ENCODE measurements at regions not wholly inside any gene's neighbourhood (a gene's known extent, or its start where the extent isn't known, plus 50 kb on each side); places are given as distances from the start of the nearest gene placed in this dataset.

DNA sequence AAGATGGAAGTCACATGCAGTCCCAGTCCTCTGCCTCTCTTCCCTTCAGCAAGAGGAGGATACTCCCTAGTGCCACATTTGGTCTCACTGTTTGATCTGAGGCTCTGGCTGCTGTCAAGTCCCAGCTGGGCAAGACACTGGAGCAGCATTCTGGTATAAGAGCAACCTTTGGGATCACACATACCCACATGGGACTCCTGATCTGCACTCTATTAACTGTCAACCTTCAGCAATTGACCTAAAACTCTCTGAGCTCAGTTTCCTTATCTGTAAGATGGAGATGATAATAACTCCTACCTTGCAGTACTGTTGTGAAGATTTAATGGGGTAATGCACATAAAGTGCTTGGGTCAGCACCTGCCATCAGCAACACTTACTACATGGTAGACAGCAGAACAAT lies 437.9 kb downstream of the PIK3R1 start:
- DNase-seq (ENCODE audit: low read depth, low spot score) = no peak
- H3K4me3 ChIP-seq = no peak overlapping the region
- H3K36me3 ChIP-seq (ENCODE audit: insufficient read depth, low read length) = no peaks in the 10 kb centered on the region
- TF ChIP-seq FOXP2 (optimal IDR thresholded peaks at IDR 0.05; ENCODE audit: control extremely low read depth, extremely low read length, insufficient read depth) (no peak), POLR2AphosphoS5 (IDR thresholded peaks at IDR 0.05; ENCODE audit: borderline replicate concordance, low read depth, low read length) (no peak), EZH2 (IDR thresholded peaks at IDR 0.05) (no peak)
- H3K9me3 ChIP-seq (ENCODE audit: low read depth, low read length) = no peaks in the 10 kb centered on the region
- no peak overlapping the region for H3K9ac ChIP-seq (ENCODE audit: insufficient read length)
- H3K27ac ChIP-seq = no peak overlapping the region

GRCh38 chr5:68657055-68657961 lies 436.5 kb upstream of the SLC30A5 start:
- no peak for DNase-seq (ENCODE audit: low read depth, low spot score)
- no peaks in the 10 kb centered on the region for H3K9me3 ChIP-seq (ENCODE audit: low read depth, low read length)
- H3K36me3 ChIP-seq (ENCODE audit: insufficient read depth, low read length) = no peaks in the 10 kb centered on the region

DNA sequence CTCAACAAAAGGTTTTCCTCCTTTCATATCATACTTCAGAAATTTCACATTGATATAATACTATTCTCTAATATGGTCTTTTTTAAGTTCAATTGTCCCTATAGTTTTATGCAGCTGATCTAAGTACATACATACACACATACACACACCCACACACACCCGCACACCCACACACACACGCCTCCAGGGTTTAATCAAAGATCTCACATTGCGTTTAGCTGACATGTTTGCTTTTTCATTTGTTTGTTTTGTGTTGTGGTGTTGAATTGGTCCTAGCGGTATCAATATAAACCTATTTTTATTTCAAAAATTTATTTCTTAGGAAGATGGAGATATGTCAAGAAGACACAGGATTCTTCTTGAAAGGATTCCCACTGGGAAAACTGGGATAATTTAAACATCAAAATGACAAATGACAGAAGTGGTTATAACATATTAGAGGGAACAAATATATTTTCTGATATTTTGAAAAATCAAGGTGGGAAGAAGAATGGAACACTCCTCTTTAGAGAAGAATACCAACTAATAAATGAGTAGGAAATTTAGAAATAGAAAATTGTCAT lies 434.9 kb upstream of the SLC30A5 start:
- no peak overlapping the region for H3K4me3 ChIP-seq
- no peak overlapping the region for H3K27ac ChIP-seq
- no peaks in the 10 kb centered on the region for H3K36me3 ChIP-seq (ENCODE audit: insufficient read depth, low read length)
- TF ChIP-seq FOXP2 (optimal IDR thresholded peaks at IDR 0.05; ENCODE audit: control extremely low read depth, extremely low read length, insufficient read depth) (no peak), EZH2 (IDR thresholded peaks at IDR 0.05) (no peak), POLR2AphosphoS5 (IDR thresholded peaks at IDR 0.05; ENCODE audit: borderline replicate concordance, low read depth, low read length) (no peak)
- no peak overlapping the region for H3K9ac ChIP-seq (ENCODE audit: insufficient read length)
- no peaks in the 10 kb centered on the region for H3K9me3 ChIP-seq (ENCODE audit: low read depth, low read length)
- no peak for DNase-seq (ENCODE audit: low read depth, low spot score)

More at GRCh38 chr5:68657055-68657961, 436.5 kb upstream of the SLC30A5 start:
- no peak overlapping the region for H3K27ac ChIP-seq
- no peak for TF ChIP-seq POLR2AphosphoS5 (IDR thresholded peaks at IDR 0.05; ENCODE audit: borderline replicate concordance, low read depth, low read length)
- no peak for TF ChIP-seq EZH2 (IDR thresholded peaks at IDR 0.05)
- TF ChIP-seq FOXP2 (optimal IDR thresholded peaks at IDR 0.05; ENCODE audit: control extremely low read depth, extremely low read length, insufficient read depth) = no peak
- H3K9ac ChIP-seq (ENCODE audit: insufficient read length) = no peak overlapping the region
- H3K4me3 ChIP-seq = no peak overlapping the region

- no peaks in the 10 kb centered on the region for H3K9me3 ChIP-seq (ENCODE audit: low read depth, low read length)
- H3K9ac ChIP-seq (ENCODE audit: insufficient read length) = no peak overlapping the region
- no peak overlapping the region for H3K4me3 ChIP-seq
- no peaks in the 10 kb centered on the region for H3K36me3 ChIP-seq (ENCODE audit: insufficient read depth, low read length)
- no peak overlapping the region for H3K27ac ChIP-seq
- no peak for DNase-seq (ENCODE audit: low read depth, low spot score)
- no peak for TF ChIP-seq FOXP2 (optimal IDR thresholded peaks at IDR 0.05; ENCODE audit: control extremely low read depth, extremely low read length, insufficient read depth)
- TF ChIP-seq EZH2 (IDR thresholded peaks at IDR 0.05) = no peak
- no peak for TF ChIP-seq POLR2AphosphoS5 (IDR thresholded peaks at IDR 0.05; ENCODE audit: borderline replicate concordance, low read depth, low read length)
Measured at GRCh38 chr5:68659881-68660280, 433.9 kb upstream of the SLC30A5 start.

GRCh38 chr5:68661237-68661636 lies 432.6 kb upstream of the SLC30A5 start:
- H3K36me3 ChIP-seq (ENCODE audit: insufficient read depth, low read length) = no peaks in the 10 kb centered on the region
- H3K9me3 ChIP-seq (ENCODE audit: low read depth, low read length) = no peaks in the 10 kb centered on the region
- no peak overlapping the region for H3K9ac ChIP-seq (ENCODE audit: insufficient read length)
- no peak overlapping the region for H3K27ac ChIP-seq
- no peak for DNase-seq (ENCODE audit: low read depth, low spot score)
- TF ChIP-seq FOXP2 (optimal IDR thresholded peaks at IDR 0.05; ENCODE audit: control extremely low read depth, extremely low read length, insufficient read depth) = no peak
- no peak overlapping the region for H3K4me3 ChIP-seq

DNA sequence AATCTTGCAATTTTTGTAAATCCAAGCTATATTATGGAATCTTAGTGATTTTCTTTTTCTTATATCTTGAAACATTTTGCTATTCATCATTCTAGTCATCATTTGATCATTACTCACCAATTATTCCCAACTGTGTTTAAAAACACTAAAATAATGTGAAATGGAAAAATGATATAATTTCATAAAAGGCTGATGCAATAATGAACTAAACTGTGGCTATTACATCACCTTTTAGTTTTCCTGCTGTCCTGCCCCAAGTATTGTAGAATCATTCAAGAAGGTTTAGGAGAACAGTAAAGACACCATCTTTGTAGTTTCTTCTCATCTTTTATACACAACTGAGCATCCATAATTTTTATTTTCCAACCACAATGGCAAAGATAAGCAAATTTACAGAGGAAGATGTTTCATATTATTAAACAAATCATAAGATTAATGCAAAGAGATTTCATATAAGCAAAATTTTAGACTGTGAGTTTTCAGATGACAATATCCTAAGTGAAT lies 431.0 kb upstream of the SLC30A5 start:
- H3K4me3 ChIP-seq = no peak overlapping the region
- TF ChIP-seq EZH2 (IDR thresholded peaks at IDR 0.05) = no peak
- no peak for TF ChIP-seq FOXP2 (optimal IDR thresholded peaks at IDR 0.05; ENCODE audit: control extremely low read depth, extremely low read length, insufficient read depth)
- TF ChIP-seq POLR2AphosphoS5 (IDR thresholded peaks at IDR 0.05; ENCODE audit: borderline replicate concordance, low read depth, low read length) = no peak
- no peak overlapping the region for H3K27ac ChIP-seq
- no peak for DNase-seq (ENCODE audit: low read depth, low spot score)
- no peaks in the 10 kb centered on the region for H3K9me3 ChIP-seq (ENCODE audit: low read depth, low read length)
- no peak overlapping the region for H3K9ac ChIP-seq (ENCODE audit: insufficient read length)
- H3K36me3 ChIP-seq (ENCODE audit: insufficient read depth, low read length) = no peaks in the 10 kb centered on the region

GRCh38 chr5:68669864-68670575 lies 423.8 kb upstream of the SLC30A5 start:
- H3K36me3 ChIP-seq (ENCODE audit: insufficient read depth, low read length) = no peaks in the 10 kb centered on the region
- H3K27ac ChIP-seq = no peak overlapping the region
- H3K9me3 ChIP-seq (ENCODE audit: low read depth, low read length) = no peaks in the 10 kb centered on the region
- no peak for TF ChIP-seq POLR2AphosphoS5 (IDR thresholded peaks at IDR 0.05; ENCODE audit: borderline replicate concordance, low read depth, low read length)
- no peak overlapping the region for H3K4me3 ChIP-seq
- no peak for DNase-seq (ENCODE audit: low read depth, low spot score)
- H3K9ac ChIP-seq (ENCODE audit: insufficient read length) = no peak overlapping the region

DNA sequence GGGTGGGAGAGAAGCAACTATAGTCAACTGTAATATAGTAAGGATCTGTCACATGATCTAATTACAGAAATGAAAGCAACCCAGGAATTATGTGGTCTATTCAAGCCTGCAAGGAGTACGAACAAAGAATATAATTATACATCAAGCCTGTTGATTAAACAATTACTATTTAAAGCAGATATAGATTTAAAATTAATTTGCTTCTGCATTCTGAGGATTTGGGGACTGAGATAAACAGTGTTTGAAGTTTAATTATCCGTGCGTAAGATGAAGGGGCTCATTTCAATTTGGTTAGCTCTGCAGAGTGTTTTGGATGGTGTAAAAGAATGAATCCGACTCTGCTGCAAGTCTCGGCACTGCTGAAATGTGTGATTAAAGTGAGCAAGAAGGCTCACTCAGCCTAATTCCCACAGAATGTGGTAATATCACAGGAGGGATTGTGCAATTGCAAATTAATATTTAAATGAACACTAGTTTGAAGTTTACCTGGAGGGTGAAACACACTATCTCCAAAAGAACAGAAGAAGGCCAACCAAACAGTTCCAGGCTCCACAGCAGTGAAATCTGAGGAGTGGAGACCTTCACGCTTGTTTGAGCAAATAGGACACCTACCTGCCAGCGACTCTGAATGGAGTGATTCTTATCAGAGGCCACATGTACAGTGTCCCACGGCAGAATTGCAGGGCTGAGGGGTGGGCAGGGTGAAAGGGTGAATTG lies 420.6 kb upstream of the SLC30A5 start:
- Histone ChIP-seq H3K36me3 (ENCODE audit: insufficient read depth, low read length) (no peaks in the 10 kb centered on the region), H3K27ac (no peak overlapping the region), H3K9me3 (ENCODE audit: low read depth, low read length) (no peaks in the 10 kb centered on the region), H3K9ac (ENCODE audit: insufficient read length) (no peak overlapping the region), H3K4me3 (no peak overlapping the region)
- no peak for TF ChIP-seq POLR2AphosphoS5 (IDR thresholded peaks at IDR 0.05; ENCODE audit: borderline replicate concordance, low read depth, low read length)
- no peak for TF ChIP-seq EZH2 (IDR thresholded peaks at IDR 0.05)
- TF ChIP-seq FOXP2 (optimal IDR thresholded peaks at IDR 0.05; ENCODE audit: control extremely low read depth, extremely low read length, insufficient read depth) = no peak
- no peak for DNase-seq (ENCODE audit: low read depth, low spot score)
